ENCODE measurements at regions not wholly inside any gene's neighbourhood (a gene's known extent, or its start where the extent isn't known, plus 50 kb on each side); places are given as distances from the start of the nearest gene placed in this dataset.

- Mint-ChIP-seq H3K27me3 (no peaks in the 10 kb centered on the region), H3K4me1 (ENCODE audit: low read depth) (peaks cover 42% of the 10 kb centered on the region), H3K9me3 (peaks cover 9% of the 10 kb centered on the region), H3K27ac (no peak overlapping the region), H3K4me3 (no peak overlapping the region), H3K36me3 (ENCODE audit: low read depth) (peaks cover 22% of the 10 kb centered on the region)
- ATAC-seq (ENCODE audit: poor library complexity) (no peak), DNase-seq (peak in 4 of 14 experiments; percentile 36 to 45 (median 44))
- Histone ChIP-seq H3K36me3 (ENCODE audit: insufficient read depth, low read length) (no peaks in the 10 kb centered on the region), H3K27me3 (ENCODE audit: control insufficient read depth in 1 of 2, insufficient read depth in 2 of 2, low read length in 2 of 2) (no peaks in the 10 kb centered on the region), H3K9me3 (ENCODE audit: control insufficient read depth in 1 of 2, insufficient read depth in 1 of 2, low read length in 2 of 2) (peaks cover 0 to 9% of the 10 kb centered on the region in 2 experiments), H3K27ac (ENCODE audit: low read depth in 1 of 2, low read length in 2 of 2) (no peak overlapping the region), H3K4me1 (ENCODE audit: insufficient read depth, low read length) (peaks cover 20% of the 10 kb centered on the region), H3K4me3 (ENCODE audit: low read length) (no peak overlapping the region)
- TF ChIP-seq CTCF (IDR thresholded peaks at IDR 0.05), result peak; percentile 50
- POLR2A ChIA-PET, result interaction anchor here (0.6 to 1.2 kb wide), 5 partner anchors 13 to 78 kb away, joined by 3 to 7 read pairs (median 3); no protein-coding TSS in a partner anchor
- intact Hi-C loops (cut with DNase I, micrococcal nuclease), result loop anchor here in 1 of 2 experiments (2.0 to 5.0 kb wide), 2 partner anchors 19 to 37 kb away; no protein-coding TSS in a partner anchor
- CTCF ChIA-PET, result interaction anchor here (0.9 to 1.2 kb wide), 5 partner anchors 9 to 75 kb away, joined by 3 to 6 read pairs (median 4); partner anchors contain the start of gene IKZF1
Observed at GRCh38 chr7:50229964-50230363, 74.6 kb upstream of the IKZF1 start.

GRCh38 chr7:50228148-50228547, 76.4 kb upstream of the IKZF1 start:
- no peak overlapping the region for H3K27ac ChIP-seq (ENCODE audit: low read depth in 1 of 2, low read length in 2 of 2)
- peaks cover 4 to 17% of the 10 kb centered on the region in 2 experiments for H3K9me3 ChIP-seq (ENCODE audit: control insufficient read depth in 1 of 2, insufficient read depth in 1 of 2, low read length in 2 of 2)
- no peaks in the 10 kb centered on the region for H3K36me3 ChIP-seq (ENCODE audit: insufficient read depth, low read length)
- Mint-ChIP-seq H3K4me3 (peak overlapping the region; percentile 75), H3K4me1 (ENCODE audit: low read depth) (peaks cover 42% of the 10 kb centered on the region), H3K9me3 (peaks cover 9% of the 10 kb centered on the region), H3K27ac (peak overlapping the region; percentile 78), H3K27me3 (no peaks in the 10 kb centered on the region), H3K36me3 (ENCODE audit: low read depth) (peaks cover 22% of the 10 kb centered on the region)
- no peak for TF ChIP-seq CTCF (IDR thresholded peaks at IDR 0.05)
- ChIA-PET CTCF (interaction anchor here (1.0 to 2.0 kb wide), 6 partner anchors 9 to 118 kb away, joined by 3 to 8 read pairs (median 4); no protein-coding TSS in a partner anchor), POLR2A (interaction anchor here (0.7 to 3.6 kb wide), 14 partner anchors 9 to 139 kb away, joined by 3 to 32 read pairs (median 4); partner anchors contain the start of gene IKZF1)
- peaks cover 20% of the 10 kb centered on the region for H3K4me1 ChIP-seq (ENCODE audit: insufficient read depth, low read length)
- peak overlapping the region; percentile 34 for H3K4me3 ChIP-seq (ENCODE audit: low read length)
- DNase-seq, result peak in 1 of 14 experiments; percentile 26
- intact Hi-C loops (cut with DNase I, micrococcal nuclease), result loop anchor here in 1 of 2 experiments (2.0 to 5.0 kb wide), 2 partner anchors 17 to 39 kb away; no protein-coding TSS in a partner anchor
- ATAC-seq (ENCODE audit: poor library complexity), result peak; percentile 39
- H3K27me3 ChIP-seq (ENCODE audit: control insufficient read depth in 1 of 2, insufficient read depth in 2 of 2, low read length in 2 of 2), result no peaks in the 10 kb centered on the region

- ChIA-PET POLR2A (interaction anchor here (0.7 to 3.6 kb wide), 17 partner anchors 9 to 140 kb away, joined by 3 to 32 read pairs (median 5); partner anchors contain the start of gene IKZF1), CTCF (interaction anchor here (0.6 to 2.2 kb wide), 9 partner anchors 9 to 118 kb away, joined by 3 to 8 read pairs (median 4); no protein-coding TSS in a partner anchor)
- H3K36me3 ChIP-seq (ENCODE audit: insufficient read depth, low read length), result no peaks in the 10 kb centered on the region
- peaks cover 20% of the 10 kb centered on the region for H3K4me1 ChIP-seq (ENCODE audit: insufficient read depth, low read length)
- H3K36me3 Mint-ChIP-seq (ENCODE audit: low read depth), result peaks cover 22% of the 10 kb centered on the region
- peak overlapping the region; percentile 34 for H3K4me3 ChIP-seq (ENCODE audit: low read length)
- ATAC-seq (ENCODE audit: poor library complexity) (peak; percentile 41), DNase-seq (peak in 4 of 14 experiments; percentile 15 to 41 (median 34))
- peaks cover 9% of the 10 kb centered on the region for H3K9me3 Mint-ChIP-seq
- peaks cover 42% of the 10 kb centered on the region for H3K4me1 Mint-ChIP-seq (ENCODE audit: low read depth)
- intact Hi-C loops (cut with DNase I, micrococcal nuclease), result loop anchor here in 1 of 2 experiments (2.0 to 5.0 kb wide), 2 partner anchors 17 to 40 kb away; no protein-coding TSS in a partner anchor
- peaks cover 5 to 21% of the 10 kb centered on the region in 2 experiments for H3K9me3 ChIP-seq (ENCODE audit: control insufficient read depth in 1 of 2, insufficient read depth in 1 of 2, low read length in 2 of 2)
- H3K27ac Mint-ChIP-seq, result peak overlapping the region; percentile 78
- peak overlapping the region in 1 of 2 donors; percentile 39 for H3K27ac ChIP-seq (ENCODE audit: low read depth in 1 of 2, low read length in 2 of 2)
- H3K27me3 ChIP-seq (ENCODE audit: control insufficient read depth in 1 of 2, insufficient read depth in 2 of 2, low read length in 2 of 2), result no peaks in the 10 kb centered on the region
- peak overlapping the region; percentile 75 for H3K4me3 Mint-ChIP-seq
- TF ChIP-seq CTCF (IDR thresholded peaks at IDR 0.05), result no peak
- no peaks in the 10 kb centered on the region for H3K27me3 Mint-ChIP-seq
Observed at GRCh38 chr7:50227726-50228125, 76.8 kb upstream of the IKZF1 start.

Measured in CD4-positive, alpha-beta T cell (primary cell).